ENCODE measurements at regions not wholly inside any gene's neighbourhood (a gene's known extent, or its start where the extent isn't known, plus 50 kb on each side); places are given as distances from the start of the nearest gene placed in this dataset.

DNA sequence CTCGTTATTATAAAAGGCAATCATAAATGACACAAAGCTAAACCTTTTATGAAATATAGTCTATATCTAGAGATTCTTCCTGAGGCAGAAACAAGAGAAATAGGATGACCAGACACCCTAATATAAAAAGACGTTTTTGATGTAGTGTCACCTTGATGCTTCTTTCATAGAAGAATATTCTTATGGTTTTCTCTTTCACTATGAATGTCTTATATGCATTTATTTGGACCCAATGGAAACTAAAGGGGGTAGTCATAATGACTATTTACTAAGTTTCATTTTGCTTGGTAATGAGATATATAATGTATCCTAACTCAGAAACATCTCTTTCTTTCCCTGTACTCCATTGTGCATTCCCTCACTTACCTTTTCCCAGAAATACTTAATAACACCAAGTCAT, 393.9 kb downstream of the RAP2B start:
- TF ChIP-seq CTCF (IDR thresholded peaks at IDR 0.05) (no peak), POLR2A (IDR thresholded peaks at IDR 0.05) (no peak)

Measured in testis (tissue), 2 donors.